Fibroblast of lung (primary cell): ENCODE measurements at regions not wholly inside any gene's neighbourhood (a gene's known extent, or its start where the extent isn't known, plus 50 kb on each side); places are given as distances from the start of the nearest gene placed in this dataset.

ENCODE experiments used
- EZH2 ChIP-seq: IDR thresholded peaks from 2 replicates; pipeline ENCODE4 v1.5.1; 2012; ENCODE audit warnings: low read length, control low read depth, mild to moderate bottlenecking; ENCODE audit errors: missing control alignments
- TF ChIP-seq, protein P1 (sequence below), 2 donors: IDR thresholded peaks in 1 of 2; conservative IDR thresholded peaks in 1 of 2; 1 replicate in 1 of 2; 2 replicates in 1 of 2; pipeline ENCODE4 v1.5.1; 2011 to 2012; ENCODE audit warnings: low read length in 2 of 2, control low read depth in 1 of 2, inconsistent platforms in 1 of 2, low read depth in 1 of 2, mild to moderate bottlenecking in 1 of 2

DNA sequence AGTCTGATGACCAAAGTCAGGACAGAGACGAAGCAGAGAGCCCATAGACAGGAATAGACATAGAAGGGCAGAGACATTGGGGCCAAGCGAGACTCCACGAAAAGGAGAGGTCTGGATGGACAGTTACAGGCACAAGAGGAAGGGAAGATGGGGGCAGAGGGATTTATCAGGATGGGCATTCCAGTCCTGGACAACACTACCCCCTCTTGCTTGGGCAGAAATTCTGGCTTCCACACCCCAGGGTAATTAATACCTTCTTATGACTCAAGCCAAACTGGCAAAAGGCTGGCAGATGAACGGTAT, 82.2 kb upstream of the MAFB start:
- TF ChIP-seq, protein P1, sequence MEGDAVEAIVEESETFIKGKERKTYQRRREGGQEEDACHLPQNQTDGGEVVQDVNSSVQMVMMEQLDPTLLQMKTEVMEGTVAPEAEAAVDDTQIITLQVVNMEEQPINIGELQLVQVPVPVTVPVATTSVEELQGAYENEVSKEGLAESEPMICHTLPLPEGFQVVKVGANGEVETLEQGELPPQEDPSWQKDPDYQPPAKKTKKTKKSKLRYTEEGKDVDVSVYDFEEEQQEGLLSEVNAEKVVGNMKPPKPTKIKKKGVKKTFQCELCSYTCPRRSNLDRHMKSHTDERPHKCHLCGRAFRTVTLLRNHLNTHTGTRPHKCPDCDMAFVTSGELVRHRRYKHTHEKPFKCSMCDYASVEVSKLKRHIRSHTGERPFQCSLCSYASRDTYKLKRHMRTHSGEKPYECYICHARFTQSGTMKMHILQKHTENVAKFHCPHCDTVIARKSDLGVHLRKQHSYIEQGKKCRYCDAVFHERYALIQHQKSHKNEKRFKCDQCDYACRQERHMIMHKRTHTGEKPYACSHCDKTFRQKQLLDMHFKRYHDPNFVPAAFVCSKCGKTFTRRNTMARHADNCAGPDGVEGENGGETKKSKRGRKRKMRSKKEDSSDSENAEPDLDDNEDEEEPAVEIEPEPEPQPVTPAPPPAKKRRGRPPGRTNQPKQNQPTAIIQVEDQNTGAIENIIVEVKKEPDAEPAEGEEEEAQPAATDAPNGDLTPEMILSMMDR (conservative IDR thresholded peaks at IDR 0.05 in 1 of 2, IDR thresholded peaks at IDR 0.05 in 1 of 2; ENCODE audit: low read depth in 1 of 2, low read length in 2 of 2), result no peak
- no peak for TF ChIP-seq EZH2
